ENCODE measurements at regions not wholly inside any gene's neighbourhood (a gene's known extent, or its start where the extent isn't known, plus 50 kb on each side); places are given as distances from the start of the nearest gene placed in this dataset.

DNA sequence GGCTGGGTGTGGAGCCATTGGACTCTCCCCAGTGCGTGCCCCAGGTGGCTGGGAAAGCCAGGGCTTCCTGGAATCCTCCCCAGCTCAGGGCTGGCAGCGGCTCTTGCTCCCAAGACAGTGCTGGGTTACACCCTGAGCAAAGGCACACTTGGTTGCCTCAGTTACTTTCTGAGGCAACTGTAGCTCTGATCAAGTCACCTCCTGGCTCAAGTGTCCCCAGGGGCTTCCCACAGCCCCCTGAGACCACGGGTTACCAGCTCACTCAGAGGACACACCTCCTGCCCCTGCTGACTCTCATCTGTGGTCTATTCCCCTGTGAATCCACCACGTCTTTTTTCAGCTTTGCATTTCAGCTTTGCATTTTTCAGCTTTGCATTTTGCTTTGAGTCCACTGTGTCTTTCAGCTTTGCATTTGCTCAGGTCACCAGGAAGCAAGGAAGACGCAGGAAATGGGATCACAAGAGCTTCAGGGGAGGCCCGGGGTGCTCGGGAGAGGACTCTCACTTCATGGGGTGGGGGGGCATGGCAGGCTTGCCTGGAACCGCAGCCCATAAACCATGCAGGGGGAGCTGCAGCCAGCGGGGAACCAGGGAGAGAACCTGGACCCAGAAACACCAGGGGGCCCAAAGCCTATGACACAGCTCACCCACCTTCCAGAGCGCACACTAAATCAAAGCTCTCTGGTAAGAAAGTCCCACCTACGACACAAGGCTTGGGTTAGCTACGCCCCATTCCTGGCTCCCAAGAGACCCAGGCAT lies 138.0 kb upstream of the ASB18 start:
- H2BK12ac ChIP-seq (ENCODE audit: low read length), result no peak overlapping the region
- no peak overlapping the region for H2BK5ac ChIP-seq (ENCODE audit: low read length)
- DNase-seq (ENCODE audit: low spot score), result no peak
- H3K4me2 ChIP-seq (ENCODE audit: insufficient read depth, low read length, poor library complexity, severe bottlenecking), result no peak overlapping the region
- H3K9me3 ChIP-seq (replicated peaks in 1 of 2; ENCODE audit: control insufficient read depth in 2 of 2, insufficient read depth in 1 of 2, low read depth in 1 of 2, low read length in 2 of 2), result no peaks in the 10 kb centered on the region
- no peak overlapping the region for H2BK120ac ChIP-seq (ENCODE audit: low read depth, low read length)
- H3K4me3 ChIP-seq (ENCODE audit: low read length in 2 of 2), result no peak overlapping the region
- H4K91ac ChIP-seq (ENCODE audit: low read depth, low read length, poor library complexity), result no peak overlapping the region
- no peak overlapping the region for H2BK15ac ChIP-seq (ENCODE audit: low read length)
- H3K18ac ChIP-seq (ENCODE audit: low read length), result peak overlapping the region; percentile 44
- H3K23ac ChIP-seq (ENCODE audit: low read depth, low read length, poor library complexity), result no peak overlapping the region
- H3K4ac ChIP-seq (ENCODE audit: low read length), result no peak overlapping the region
- H2AFZ ChIP-seq (ENCODE audit: low read length), result peak overlapping the region; percentile 68
- H2AK5ac ChIP-seq (ENCODE audit: low read depth, low read length), result no peak overlapping the region
- H3K4me1 ChIP-seq (ENCODE audit: control insufficient read depth in 2 of 2, insufficient read depth in 1 of 2, low read depth in 1 of 2, low read length in 2 of 2), result peaks cover 0 to 3% of the 10 kb centered on the region in 2 donors
- no peaks in the 10 kb centered on the region for H3K79me1 ChIP-seq (ENCODE audit: low read depth, low read length)
- no CpG with 5 or more reads among the region's 12 CpGs for WGBS, 2 donors (ENCODE audit: extremely low coverage in 2 of 2, insufficient read length in 2 of 2, insufficient replicate concordance in 1 of 2)
- H3K27ac ChIP-seq (replicated peaks; ENCODE audit: low read length), result no peak overlapping the region
- no peak overlapping the region for H4K8ac ChIP-seq (ENCODE audit: low read depth, low read length)
- H3K14ac ChIP-seq (ENCODE audit: low read length), result no peak overlapping the region
- H3K27me3 ChIP-seq (ENCODE audit: control insufficient read depth in 3 of 3, insufficient read depth in 3 of 3, low read depth in 1 of 3, low read length in 3 of 3), result peaks cover 0 to 2% (median 0%) of the 10 kb centered on the region in 3 experiments
- no peaks in the 10 kb centered on the region for H3K36me3 ChIP-seq (replicated peaks in 1 of 2; ENCODE audit: control insufficient read depth in 2 of 2, insufficient read depth in 2 of 2, low read length in 2 of 2)
- no peak overlapping the region for H3K9ac ChIP-seq (ENCODE audit: low read depth, low read length, poor library complexity)

DNA sequence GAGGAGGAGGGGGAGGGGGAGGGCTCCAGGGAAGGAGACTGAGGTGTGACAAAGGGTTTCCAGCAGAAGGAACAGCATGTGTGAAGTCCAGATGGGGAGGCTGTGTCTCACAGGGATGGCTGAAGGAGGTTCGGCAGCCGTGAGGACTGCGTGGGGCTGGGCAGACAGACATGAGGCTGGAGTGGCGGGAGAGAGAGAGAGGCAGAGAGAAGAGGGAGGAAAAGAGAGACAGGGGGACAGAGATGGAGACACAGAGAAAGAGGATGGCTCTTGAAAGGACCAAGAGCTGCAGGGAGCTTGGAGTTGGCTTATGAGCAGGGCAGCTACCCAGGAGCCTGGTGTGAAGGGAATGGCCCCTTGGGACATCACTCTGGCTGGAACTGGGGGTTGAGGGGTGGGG lies 138.9 kb upstream of the ASB18 start:
- Histone ChIP-seq H3K9me3 (replicated peaks in 1 of 2; ENCODE audit: control insufficient read depth in 2 of 2, insufficient read depth in 1 of 2, low read depth in 1 of 2, low read length in 2 of 2) (no peaks in the 10 kb centered on the region), H2BK5ac (ENCODE audit: low read length) (no peak overlapping the region), H2AK5ac (ENCODE audit: low read depth, low read length) (no peak overlapping the region), H3K4me3 (ENCODE audit: low read length in 2 of 2) (no peak overlapping the region), H3K79me1 (ENCODE audit: low read depth, low read length) (no peaks in the 10 kb centered on the region), H3K27me3 (ENCODE audit: control insufficient read depth in 3 of 3, insufficient read depth in 3 of 3, low read depth in 1 of 3, low read length in 3 of 3) (peaks cover 0 to 2% (median 0%) of the 10 kb centered on the region in 3 experiments), H2BK15ac (ENCODE audit: low read length) (no peak overlapping the region), H2BK120ac (ENCODE audit: low read depth, low read length) (no peak overlapping the region), H3K36me3 (replicated peaks in 1 of 2; ENCODE audit: control insufficient read depth in 2 of 2, insufficient read depth in 2 of 2, low read length in 2 of 2) (no peaks in the 10 kb centered on the region), H3K4me2 (ENCODE audit: insufficient read depth, low read length, poor library complexity, severe bottlenecking) (no peak overlapping the region), H3K18ac (ENCODE audit: low read length) (no peak overlapping the region), H3K4ac (ENCODE audit: low read length) (no peak overlapping the region), H3K27ac (replicated peaks; ENCODE audit: low read length) (no peak overlapping the region), H2AFZ (ENCODE audit: low read length) (no peak overlapping the region), H3K14ac (ENCODE audit: low read length) (no peak overlapping the region), H2BK12ac (ENCODE audit: low read length) (no peak overlapping the region), H3K9ac (ENCODE audit: low read depth, low read length, poor library complexity) (peak overlapping the region; percentile 61), H3K23ac (ENCODE audit: low read depth, low read length, poor library complexity) (peak overlapping the region; percentile 34), H4K91ac (ENCODE audit: low read depth, low read length, poor library complexity) (no peak overlapping the region), H4K8ac (ENCODE audit: low read depth, low read length) (no peak overlapping the region), H3K4me1 (ENCODE audit: control insufficient read depth in 2 of 2, insufficient read depth in 1 of 2, low read depth in 1 of 2, low read length in 2 of 2) (peaks cover 0 to 3% of the 10 kb centered on the region in 2 donors)
- DNase-seq (ENCODE audit: low spot score), result no peak
- WGBS, 2 donors (ENCODE audit: extremely low coverage in 2 of 2, insufficient read length in 2 of 2, insufficient replicate concordance in 1 of 2), result no CpG with 5 or more reads among the region's 4 CpGs

DNA sequence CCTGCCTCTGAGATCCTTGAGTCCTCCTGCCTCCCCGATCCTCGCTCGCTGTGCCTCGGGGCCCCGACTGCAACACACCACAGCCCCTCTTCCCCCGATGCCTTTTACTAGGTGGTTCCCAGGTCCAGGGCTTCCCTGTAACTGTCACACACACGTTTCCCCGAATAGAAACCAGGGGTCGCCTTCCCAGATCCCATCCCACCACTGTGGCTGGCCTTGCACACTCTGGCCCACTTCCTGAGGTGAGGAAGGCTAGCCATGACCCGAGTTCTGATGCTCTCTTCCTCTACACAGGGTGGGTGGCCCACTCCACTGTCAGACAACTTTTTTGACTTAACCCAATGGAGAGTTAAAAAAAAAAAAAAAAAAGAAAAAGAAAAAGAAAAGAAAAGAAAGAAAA lies 139.6 kb upstream of the ASB18 start:
- Histone ChIP-seq H3K4ac (ENCODE audit: low read length) (no peak overlapping the region), H2BK12ac (ENCODE audit: low read length) (no peak overlapping the region), H2AK5ac (ENCODE audit: low read depth, low read length) (no peak overlapping the region), H3K27ac (replicated peaks; ENCODE audit: low read length) (no peak overlapping the region), H3K27me3 (ENCODE audit: control insufficient read depth in 3 of 3, insufficient read depth in 3 of 3, low read depth in 1 of 3, low read length in 3 of 3) (peaks cover 0 to 2% (median 0%) of the 10 kb centered on the region in 3 experiments), H3K18ac (ENCODE audit: low read length) (peak overlapping the region; percentile 65), H3K36me3 (replicated peaks in 1 of 2; ENCODE audit: control insufficient read depth in 2 of 2, insufficient read depth in 2 of 2, low read length in 2 of 2) (no peaks in the 10 kb centered on the region), H2BK120ac (ENCODE audit: low read depth, low read length) (no peak overlapping the region), H2AFZ (ENCODE audit: low read length) (no peak overlapping the region), H3K14ac (ENCODE audit: low read length) (no peak overlapping the region), H3K4me3 (ENCODE audit: low read length in 2 of 2) (peak overlapping the region in 1 of 2 donors; percentile 10), H2BK15ac (ENCODE audit: low read length) (no peak overlapping the region), H3K23ac (ENCODE audit: low read depth, low read length, poor library complexity) (no peak overlapping the region), H4K8ac (ENCODE audit: low read depth, low read length) (no peak overlapping the region), H4K91ac (ENCODE audit: low read depth, low read length, poor library complexity) (no peak overlapping the region), H3K4me2 (ENCODE audit: insufficient read depth, low read length, poor library complexity, severe bottlenecking) (no peak overlapping the region), H3K79me1 (ENCODE audit: low read depth, low read length) (no peaks in the 10 kb centered on the region), H3K9me3 (replicated peaks in 1 of 2; ENCODE audit: control insufficient read depth in 2 of 2, insufficient read depth in 1 of 2, low read depth in 1 of 2, low read length in 2 of 2) (peaks cover 0 to 1% of the 10 kb centered on the region in 2 donors), H3K4me1 (ENCODE audit: control insufficient read depth in 2 of 2, insufficient read depth in 1 of 2, low read depth in 1 of 2, low read length in 2 of 2) (peaks cover 0 to 3% of the 10 kb centered on the region in 2 donors), H3K9ac (ENCODE audit: low read depth, low read length, poor library complexity) (no peak overlapping the region), H2BK5ac (ENCODE audit: low read length) (no peak overlapping the region)
- DNase-seq (ENCODE audit: low spot score), result no peak
- no CpG with 5 or more reads among the region's 10 CpGs for WGBS, 2 donors (ENCODE audit: extremely low coverage in 2 of 2, insufficient read length in 2 of 2, insufficient replicate concordance in 1 of 2)

DNA sequence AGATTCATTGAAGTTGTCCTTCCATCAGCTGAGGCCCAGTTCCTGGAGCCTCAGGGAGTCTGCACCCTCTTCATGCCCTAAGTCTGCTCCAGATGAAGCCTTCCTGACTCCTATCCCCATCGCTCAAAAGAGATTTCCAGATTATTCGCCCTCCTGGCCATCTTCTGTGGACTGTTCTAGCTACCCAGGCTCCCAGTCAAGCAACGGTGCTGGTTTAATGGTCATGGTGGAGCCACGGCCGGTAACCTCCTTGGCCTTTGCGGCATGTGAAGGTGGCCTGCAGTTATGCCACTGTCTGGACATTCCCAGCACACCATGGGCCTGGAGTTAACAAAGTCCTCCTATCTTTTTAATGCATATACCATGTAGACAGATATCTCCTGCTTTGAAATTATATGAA lies 140.1 kb upstream of the ASB18 start:
- H3K79me1 ChIP-seq (ENCODE audit: low read depth, low read length), result no peaks in the 10 kb centered on the region
- DNase-seq (ENCODE audit: low spot score), result no peak
- H3K27me3 ChIP-seq (ENCODE audit: control insufficient read depth in 3 of 3, insufficient read depth in 3 of 3, low read depth in 1 of 3, low read length in 3 of 3), result peaks cover 0 to 2% (median 0%) of the 10 kb centered on the region in 3 experiments
- WGBS, 2 donors (ENCODE audit: extremely low coverage in 2 of 2, insufficient read length in 2 of 2, insufficient replicate concordance in 1 of 2), result no CpG with 5 or more reads among the region's 6 CpGs
- H3K23ac ChIP-seq (ENCODE audit: low read depth, low read length, poor library complexity), result no peak overlapping the region
- H2BK15ac ChIP-seq (ENCODE audit: low read length), result no peak overlapping the region
- peaks cover 0 to 2% of the 10 kb centered on the region in 2 donors for H3K9me3 ChIP-seq (replicated peaks in 1 of 2; ENCODE audit: control insufficient read depth in 2 of 2, insufficient read depth in 1 of 2, low read depth in 1 of 2, low read length in 2 of 2)
- H4K91ac ChIP-seq (ENCODE audit: low read depth, low read length, poor library complexity), result no peak overlapping the region
- H3K4ac ChIP-seq (ENCODE audit: low read length), result no peak overlapping the region
- H3K14ac ChIP-seq (ENCODE audit: low read length), result no peak overlapping the region
- H3K4me1 ChIP-seq (ENCODE audit: control insufficient read depth in 2 of 2, insufficient read depth in 1 of 2, low read depth in 1 of 2, low read length in 2 of 2), result peaks cover 0 to 3% of the 10 kb centered on the region in 2 donors
- no peak overlapping the region for H3K4me3 ChIP-seq (ENCODE audit: low read length in 2 of 2)
- no peak overlapping the region for H4K8ac ChIP-seq (ENCODE audit: low read depth, low read length)
- no peak overlapping the region for H2BK5ac ChIP-seq (ENCODE audit: low read length)
- H2BK120ac ChIP-seq (ENCODE audit: low read depth, low read length), result no peak overlapping the region
- H3K27ac ChIP-seq (replicated peaks; ENCODE audit: low read length), result no peak overlapping the region
- no peak overlapping the region for H2AFZ ChIP-seq (ENCODE audit: low read length)
- no peak overlapping the region for H3K9ac ChIP-seq (ENCODE audit: low read depth, low read length, poor library complexity)
- no peak overlapping the region for H3K18ac ChIP-seq (ENCODE audit: low read length)
- H3K4me2 ChIP-seq (ENCODE audit: insufficient read depth, low read length, poor library complexity, severe bottlenecking), result no peak overlapping the region
- H3K36me3 ChIP-seq (replicated peaks in 1 of 2; ENCODE audit: control insufficient read depth in 2 of 2, insufficient read depth in 2 of 2, low read length in 2 of 2), result no peaks in the 10 kb centered on the region
- H2AK5ac ChIP-seq (ENCODE audit: low read depth, low read length), result no peak overlapping the region
- no peak overlapping the region for H2BK12ac ChIP-seq (ENCODE audit: low read length)

Data from neuronal stem cell (in vitro differentiated cells).